ENCODE measurements at regions not wholly inside any gene's neighbourhood (a gene's known extent, or its start where the extent isn't known, plus 50 kb on each side); places are given as distances from the start of the nearest gene placed in this dataset.

DNA sequence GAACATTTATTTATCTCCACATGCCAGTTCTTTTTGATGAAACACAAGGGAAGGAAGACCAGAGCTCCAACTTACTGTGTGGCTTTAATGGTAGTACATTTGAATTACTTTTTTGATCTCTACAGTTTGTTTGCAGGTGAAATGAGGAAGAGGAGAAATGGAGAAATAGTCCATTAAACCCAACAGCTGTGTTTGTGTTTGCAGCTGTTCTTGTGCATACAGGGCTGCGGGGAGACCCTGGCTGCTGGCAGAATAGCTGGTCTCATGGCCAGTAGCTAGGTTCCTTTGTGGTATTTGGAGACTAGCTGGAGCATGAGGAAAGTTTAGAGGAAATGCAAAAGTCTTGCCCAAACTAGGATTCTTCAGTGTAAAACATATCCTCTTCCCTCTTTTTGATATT is 374.8 kb downstream of the GPAT3 start:
- Histone ChIP-seq H3K27ac (ENCODE audit: insufficient read depth, low read length) (no peak overlapping the region), H3K14ac (replicated peaks; ENCODE audit: low read depth, low read length) (no peak overlapping the region), H3K9me1 (ENCODE audit: insufficient read depth, low read length) (no peaks in the 10 kb centered on the region), H2BK120ac (ENCODE audit: low read depth, low read length) (no peak overlapping the region), H4K91ac (ENCODE audit: insufficient read depth, low read depth, low read length) (no peak overlapping the region), H3K9me3 (ENCODE audit: control insufficient read depth, insufficient read depth, low read length) (no peaks in the 10 kb centered on the region), H3K36me3 (ENCODE audit: control insufficient read depth, insufficient read depth, low read length) (no peaks in the 10 kb centered on the region), H3K23ac (ENCODE audit: low read depth, low read length) (no peak overlapping the region), H3K4me2 (ENCODE audit: low read depth, low read length) (no peak overlapping the region), H3K4me1 (ENCODE audit: control insufficient read depth, insufficient read depth, low read length) (no peaks in the 10 kb centered on the region), H2BK20ac (ENCODE audit: low read depth, low read length) (no peak overlapping the region), H3K18ac (ENCODE audit: low read depth, low read length) (no peak overlapping the region), H3K56ac (ENCODE audit: extremely low read depth, insufficient read depth, low read length) (no peak overlapping the region), H2BK5ac (ENCODE audit: low read depth, low read length, poor library complexity, severe bottlenecking) (no peak overlapping the region), H2AK5ac (ENCODE audit: low read depth, low read length) (no peak overlapping the region), H4K20me1 (ENCODE audit: insufficient read depth, low read length) (no peaks in the 10 kb centered on the region), H3K79me1 (ENCODE audit: low read depth in 1 of 2, low read length in 2 of 2) (no peaks in the 10 kb centered on the region), H3K27me3 (ENCODE audit: control insufficient read depth, insufficient read depth, low read length) (no peaks in the 10 kb centered on the region; the same call in 1 of the 2 replicates), H3K4me3 (ENCODE audit: insufficient read depth, low read depth, low read length) (no peak overlapping the region), H4K8ac (ENCODE audit: low read depth in 2 of 2, low read length in 2 of 2) (no peak overlapping the region), H2AK9ac (replicated peaks; ENCODE audit: low read depth, low read length, poor library complexity) (no peak overlapping the region), H3K9ac (ENCODE audit: low read depth, low read length) (no peak overlapping the region), H3K4ac (ENCODE audit: low read depth, low read length) (no peak overlapping the region), H4K5ac (ENCODE audit: low read depth, low read length) (no peak overlapping the region), H2AFZ (replicated peaks; ENCODE audit: low read length, poor library complexity) (no peak overlapping the region), H2BK15ac (ENCODE audit: low read depth, low read length) (no peak overlapping the region)
- DNase-seq = no peak
- no peak for TF ChIP-seq RCOR1 (IDR thresholded peaks at IDR 0.05; ENCODE audit: insufficient replicate concordance, low read length)
- in situ Hi-C loops (cut with MboI; ENCODE audit: low sequenced_read_pairs) (no loop called here), dilution Hi-C loops (cut with HindIII; ENCODE audit: low sequenced_read_pairs, unreplicated experiment) (no loop called here), intact Hi-C loops (cut with micrococcal nuclease) (no loop called here)
- POLR2A ChIA-PET (ENCODE audit: unreplicated experiment) = no interaction called here
- no TSS peak for BruUV-seq (replicated peaks)
- CTCF ChIA-PET = interaction anchor here (0.8 to 1.1 kb wide), 2 partner anchors 29 to 972 kb away, joined by 3 to 7 read pairs; no protein-coding TSS in a partner anchor
- no peak for ATAC-seq (ENCODE audit: low read depth)
- no CpG with 5 or more reads among the region's 1 CpG for WGBS, 2 experiments (ENCODE audit: extremely low coverage in 2 of 2, insufficient read length in 1 of 2)

Measured in IMR-90 (cell line).